ENCODE measurements at regions not wholly inside any gene's neighbourhood (a gene's known extent, or its start where the extent isn't known, plus 50 kb on each side); places are given as distances from the start of the nearest gene placed in this dataset.

- no peak for TF ChIP-seq CTCF (IDR thresholded peaks at IDR 0.05; ENCODE audit: low read depth, low read length, missing input control)
- no peak for TF ChIP-seq REST (IDR thresholded peaks at IDR 0.05)
- TF ChIP-seq RAD21 (IDR thresholded peaks at IDR 0.05) = no peak
- no peak for TF ChIP-seq ZBTB33 (IDR thresholded peaks at IDR 0.05)
- TF ChIP-seq ATF3 (IDR thresholded peaks at IDR 0.05) = no peak
- no peak for TF ChIP-seq YY1 (IDR thresholded peaks at IDR 0.05)
- no peak for TF ChIP-seq HNF4A (conservative IDR thresholded peaks at IDR 0.05)
- TF ChIP-seq MAX (IDR thresholded peaks at IDR 0.05) = no peak
- TF ChIP-seq SP1 (IDR thresholded peaks at IDR 0.05) = no peak
These were observed 95.9 kb upstream of the DLGAP1 start for GRCh38 chr18:4551001-4551360.

All from liver (tissue), 3 donors.